ENCODE measurements at regions not wholly inside any gene's neighbourhood (a gene's known extent, or its start where the extent isn't known, plus 50 kb on each side); places are given as distances from the start of the nearest gene placed in this dataset.

GRCh38 chrX:16392597-16392996 is 225.3 kb downstream of the MAGEB17 start:
- TF ChIP-seq, protein P1, sequence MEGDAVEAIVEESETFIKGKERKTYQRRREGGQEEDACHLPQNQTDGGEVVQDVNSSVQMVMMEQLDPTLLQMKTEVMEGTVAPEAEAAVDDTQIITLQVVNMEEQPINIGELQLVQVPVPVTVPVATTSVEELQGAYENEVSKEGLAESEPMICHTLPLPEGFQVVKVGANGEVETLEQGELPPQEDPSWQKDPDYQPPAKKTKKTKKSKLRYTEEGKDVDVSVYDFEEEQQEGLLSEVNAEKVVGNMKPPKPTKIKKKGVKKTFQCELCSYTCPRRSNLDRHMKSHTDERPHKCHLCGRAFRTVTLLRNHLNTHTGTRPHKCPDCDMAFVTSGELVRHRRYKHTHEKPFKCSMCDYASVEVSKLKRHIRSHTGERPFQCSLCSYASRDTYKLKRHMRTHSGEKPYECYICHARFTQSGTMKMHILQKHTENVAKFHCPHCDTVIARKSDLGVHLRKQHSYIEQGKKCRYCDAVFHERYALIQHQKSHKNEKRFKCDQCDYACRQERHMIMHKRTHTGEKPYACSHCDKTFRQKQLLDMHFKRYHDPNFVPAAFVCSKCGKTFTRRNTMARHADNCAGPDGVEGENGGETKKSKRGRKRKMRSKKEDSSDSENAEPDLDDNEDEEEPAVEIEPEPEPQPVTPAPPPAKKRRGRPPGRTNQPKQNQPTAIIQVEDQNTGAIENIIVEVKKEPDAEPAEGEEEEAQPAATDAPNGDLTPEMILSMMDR (IDR thresholded peaks at IDR 0.05; ENCODE audit: poor library complexity): no peak
- TF ChIP-seq EZH2 (IDR thresholded peaks at IDR 0.05; ENCODE audit: borderline replicate concordance): no peak
